Mesenchymal stem cell (in vitro differentiated cells and primary cell): ENCODE measurements at regions not wholly inside any gene's neighbourhood (a gene's known extent, or its start where the extent isn't known, plus 50 kb on each side); places are given as distances from the start of the nearest gene placed in this dataset.

Experiments
- DNase-seq: peaks from one replicate; pipeline ENCODE4 v3.0.0-alpha.2; 2013
- H2AFZ ChIP-seq: one replicate; pipeline ENCODE4 v1.6.1; 2013; ENCODE audit warnings: low read depth, mild to moderate bottlenecking, control low read depth, inconsistent platforms, low read length, moderate library complexity
- H2AK5ac ChIP-seq: 2 replicates; pipeline ENCODE4 v1.6.1; 2013; ENCODE audit warnings: low read length, moderate library complexity, mild to moderate bottlenecking, inconsistent platforms; ENCODE audit not compliant: severe bottlenecking
- H2BK120ac ChIP-seq: one replicate; pipeline ENCODE4 v1.6.1; 2013; ENCODE audit warnings: low read depth, mild to moderate bottlenecking, inconsistent platforms, low read length, moderate library complexity
- H2BK12ac ChIP-seq, 2 experiments: one replicate each; pipeline ENCODE4 v1.6.1; 2013; ENCODE audit warnings: inconsistent platforms in 2 of 2, low read length in 2 of 2, mild to moderate bottlenecking in 2 of 2, moderate library complexity in 2 of 2, control low read depth in 1 of 2
- H2BK15ac ChIP-seq: one replicate; pipeline ENCODE4 v1.6.1; 2013; ENCODE audit warnings: mild to moderate bottlenecking, low read depth, inconsistent platforms; ENCODE audit not compliant: poor library complexity, severe bottlenecking
- H2BK5ac ChIP-seq: 2 replicates; pipeline ENCODE4 v1.6.1; 2013; ENCODE audit warnings: low read depth, mild to moderate bottlenecking, low read length, control low read depth, inconsistent platforms; ENCODE audit not compliant: poor library complexity, severe bottlenecking
- H3K14ac ChIP-seq, 2 experiments: one replicate each; pipeline ENCODE4 v1.6.1; 2013; ENCODE audit warnings: inconsistent platforms in 2 of 2, low read length in 2 of 2, control low read depth in 1 of 2, mild to moderate bottlenecking in 1 of 2, moderate library complexity in 1 of 2
- H3K18ac ChIP-seq, 2 experiments: one replicate each; pipeline ENCODE4 v1.6.1; 2013; ENCODE audit warnings: inconsistent platforms in 2 of 2, low read length in 2 of 2, control low read depth in 1 of 2, low read depth in 1 of 2, mild to moderate bottlenecking in 1 of 2
- H3K23ac ChIP-seq, 2 experiments: one replicate each; pipeline ENCODE4 v1.6.1; 2013; ENCODE audit warnings: inconsistent platforms in 2 of 2, low read length in 2 of 2, mild to moderate bottlenecking in 2 of 2, moderate library complexity in 2 of 2, control low read depth in 1 of 2
- H3K27ac ChIP-seq: 2 replicates; pipeline ENCODE4 v1.5.1; 2013; ENCODE audit warnings: mild to moderate bottlenecking, moderate library complexity, low read length, control low read depth, inconsistent platforms; ENCODE audit not compliant: poor library complexity, severe bottlenecking
- H3K27me3 ChIP-seq, 2 experiments: 2 replicates each; pipeline versions ENCODE4 v1.6.1 to v1.7.0; 2013; ENCODE audit warnings: low read length in 2 of 2, mild to moderate bottlenecking in 2 of 2, moderate library complexity in 2 of 2, control low read depth in 1 of 2, inconsistent platforms in 1 of 2; ENCODE audit not compliant: control insufficient read depth in 1 of 2, insufficient read depth in 1 of 2
- H3K36me3 ChIP-seq, 2 experiments: 2 replicates each; pipeline versions ENCODE4 v1.6.1 to v1.7.0; 2013; ENCODE audit warnings: low read length in 2 of 2, control low read depth in 1 of 2, inconsistent platforms in 1 of 2, low read depth in 1 of 2, mild to moderate bottlenecking in 1 of 2; ENCODE audit not compliant: insufficient read depth in 2 of 2, control insufficient read depth in 1 of 2
- H3K4ac ChIP-seq, 2 experiments: one replicate each; pipeline ENCODE4 v1.6.1; 2013; ENCODE audit warnings: inconsistent platforms in 2 of 2, low read length in 2 of 2, mild to moderate bottlenecking in 2 of 2, moderate library complexity in 2 of 2, control low read depth in 1 of 2, low read depth in 1 of 2
- H3K4me1 ChIP-seq: 2 replicates; pipeline ENCODE4 v1.6.1; 2013; ENCODE audit warnings: low read depth, low read length, control low read depth; ENCODE audit not compliant: control insufficient read depth, insufficient read depth
- H3K4me2 ChIP-seq: 2 replicates; pipeline ENCODE4 v1.6.1; 2013; ENCODE audit warnings: low read length, mild to moderate bottlenecking, inconsistent platforms; ENCODE audit not compliant: poor library complexity, severe bottlenecking
- H3K4me3 ChIP-seq, 2 experiments: 2 replicates each; pipeline versions ENCODE4 v1.5.1 to v1.7.0; 2013; ENCODE audit warnings: low read length in 2 of 2, mild to moderate bottlenecking in 2 of 2, control low read depth in 1 of 2, low read depth in 1 of 2; ENCODE audit not compliant: insufficient read depth in 1 of 2
- H3K79me1 ChIP-seq: replicated peaks from 2 replicates; pipeline ENCODE4 v1.6.1; 2013; ENCODE audit warnings: mild to moderate bottlenecking, control low read depth, low read length, inconsistent platforms; ENCODE audit not compliant: poor library complexity, severe bottlenecking
- H3K9ac ChIP-seq: 2 replicates; pipeline ENCODE4 v1.7.0; 2013; ENCODE audit warnings: mild to moderate bottlenecking, low read length, moderate library complexity
- H3K9me3 ChIP-seq: 2 replicates; pipeline ENCODE4 v1.7.0; 2013; ENCODE audit warnings: mild to moderate bottlenecking, low read length; ENCODE audit not compliant: control insufficient read depth
- H4K8ac ChIP-seq: one replicate; pipeline ENCODE4 v1.6.1; 2013; ENCODE audit warnings: inconsistent platforms, mild to moderate bottlenecking, low read length, moderate library complexity
- H4K91ac ChIP-seq: one replicate; pipeline ENCODE4 v1.6.1; 2013; ENCODE audit warnings: mild to moderate bottlenecking, low read length, inconsistent platforms

GRCh38 chr12:72219937-72220336 lies 52.2 kb upstream of the TRHDE start:
- Histone ChIP-seq H3K18ac (no peak overlapping the region), H2BK12ac (no peak overlapping the region)

More at GRCh38 chr12:72219937-72220336, 52.2 kb upstream of the TRHDE start:
- Histone ChIP-seq H3K4ac (no peak overlapping the region), H2AK5ac (no peak overlapping the region), H2BK5ac (no peak overlapping the region), H4K8ac (no peak overlapping the region), H3K9me3 (no peaks in the 10 kb centered on the region), H3K4me2 (no peak overlapping the region), H3K4me1 (no peaks in the 10 kb centered on the region), H2BK120ac (no peak overlapping the region), H3K9ac (no peak overlapping the region), H3K27ac (no peak overlapping the region), H3K14ac (no peak overlapping the region), H3K27me3 (no peaks in the 10 kb centered on the region), H2AFZ (no peak overlapping the region), H4K91ac (no peak overlapping the region), H3K36me3 (no peaks in the 10 kb centered on the region), H3K4me3 (no peak overlapping the region), H3K79me1 (no peaks in the 10 kb centered on the region), H3K23ac (no peak overlapping the region), H2BK15ac (no peak overlapping the region)
- no peak for DNase-seq
